ENCODE measurements at regions not wholly inside any gene's neighbourhood (a gene's known extent, or its start where the extent isn't known, plus 50 kb on each side); places are given as distances from the start of the nearest gene placed in this dataset.

- TF ChIP-seq CTCF (IDR thresholded peaks at IDR 0.05; ENCODE audit: insufficient read depth, low read length, poor library complexity, severe bottlenecking) (no peak), EZH2phosphoT487 (conservative IDR thresholded peaks at IDR 0.05; ENCODE audit: low read length) (no peak)
Observed at GRCh38 chr2:71865391-71865965, 282.2 kb downstream of the CYP26B1 start.
